ENCODE measurements at regions not wholly inside any gene's neighbourhood (a gene's known extent, or its start where the extent isn't known, plus 50 kb on each side); places are given as distances from the start of the nearest gene placed in this dataset.

- no peak for DNase-seq (ENCODE audit: low read depth in 6 of 9, low spot score in 9 of 9)
- no peak overlapping the region for H3K27ac ChIP-seq (ENCODE audit: low read depth in 1 of 2, low read length in 1 of 2)
- H3K36me3 ChIP-seq (ENCODE audit: control insufficient read depth in 2 of 2, insufficient read depth in 2 of 2, low read length in 1 of 2): no peaks in the 10 kb centered on the region
- WGBS: 93% methylated on average over 24 of the region's 24 CpGs
- no peak overlapping the region for H3K4me3 ChIP-seq (ENCODE audit: low read length in 2 of 2)
- peaks cover 0 to 5% of the 10 kb centered on the region in 2 donors for H3K27me3 ChIP-seq (ENCODE audit: control insufficient read depth in 2 of 2, insufficient read depth in 1 of 2, low read length in 1 of 2)
- peaks cover under 1 to 50% of the 10 kb centered on the region in 2 donors for H3K4me1 ChIP-seq (ENCODE audit: control insufficient read depth in 2 of 2, insufficient read depth in 2 of 2, low read length in 2 of 2)
- H3K9me3 ChIP-seq (ENCODE audit: control insufficient read depth in 2 of 2, insufficient read depth in 1 of 2, low read length in 1 of 2): peaks cover 0 to 3% of the 10 kb centered on the region in 2 donors
These were observed 130.8 kb upstream of the HS6ST1 start for GRCh38 chr2:128449226-128450061.

DNA sequence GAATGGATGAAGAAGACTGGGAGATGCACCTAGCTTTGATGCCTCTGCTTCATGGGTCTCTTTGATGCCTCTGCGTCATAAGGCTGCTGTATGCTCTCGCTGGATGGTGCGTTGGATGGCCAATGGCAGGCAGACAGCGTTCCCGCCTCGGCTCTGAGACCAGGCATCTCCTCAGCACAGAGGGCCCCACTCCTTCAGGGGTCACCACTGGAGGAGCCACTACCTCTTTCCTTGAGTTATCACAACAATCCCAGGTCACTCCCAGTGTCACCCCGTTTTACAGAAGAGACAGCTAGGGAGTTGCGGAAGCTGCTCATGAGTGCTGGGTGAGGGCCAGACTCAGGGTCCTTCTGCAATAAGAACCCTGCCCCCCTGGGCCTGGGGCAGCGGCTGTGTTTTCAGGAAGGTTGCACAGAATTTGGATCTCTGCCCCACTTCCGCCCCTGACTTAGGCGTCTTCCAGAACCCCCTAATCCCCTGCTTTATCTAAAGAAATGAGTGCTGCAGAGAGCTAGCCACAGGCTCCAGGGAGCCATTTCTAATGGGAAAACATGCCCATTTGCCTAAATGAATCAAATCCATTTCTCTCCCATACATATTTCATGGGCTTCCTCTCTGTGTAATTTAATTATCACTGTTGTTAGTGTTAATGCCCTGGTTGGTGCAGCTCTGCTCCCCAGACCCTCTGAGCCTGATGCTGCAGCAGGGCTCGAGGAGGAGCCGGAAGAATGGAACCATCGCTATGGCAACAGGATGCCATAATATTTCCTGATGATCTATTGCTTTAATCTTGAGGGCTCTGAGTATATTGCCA, 131.8 kb upstream of the HS6ST1 start:
- peaks cover 0 to 5% of the 10 kb centered on the region in 2 donors for H3K27me3 ChIP-seq (ENCODE audit: control insufficient read depth in 2 of 2, insufficient read depth in 1 of 2, low read length in 1 of 2)
- WGBS: 96% methylated on average over 14 of the region's 14 CpGs
- no peak for DNase-seq (ENCODE audit: low read depth in 6 of 9, low spot score in 9 of 9)
- peaks cover 0 to 40% of the 10 kb centered on the region in 2 donors for H3K4me1 ChIP-seq (ENCODE audit: control insufficient read depth in 2 of 2, insufficient read depth in 2 of 2, low read length in 2 of 2)
- H3K36me3 ChIP-seq (ENCODE audit: control insufficient read depth in 2 of 2, insufficient read depth in 2 of 2, low read length in 1 of 2): no peaks in the 10 kb centered on the region
- no peak overlapping the region for H3K4me3 ChIP-seq (ENCODE audit: low read length in 2 of 2)
- no peak overlapping the region for H3K27ac ChIP-seq (ENCODE audit: low read depth in 1 of 2, low read length in 1 of 2)
- peaks cover 0 to 8% of the 10 kb centered on the region in 2 donors for H3K9me3 ChIP-seq (ENCODE audit: control insufficient read depth in 2 of 2, insufficient read depth in 1 of 2, low read length in 1 of 2)

DNA sequence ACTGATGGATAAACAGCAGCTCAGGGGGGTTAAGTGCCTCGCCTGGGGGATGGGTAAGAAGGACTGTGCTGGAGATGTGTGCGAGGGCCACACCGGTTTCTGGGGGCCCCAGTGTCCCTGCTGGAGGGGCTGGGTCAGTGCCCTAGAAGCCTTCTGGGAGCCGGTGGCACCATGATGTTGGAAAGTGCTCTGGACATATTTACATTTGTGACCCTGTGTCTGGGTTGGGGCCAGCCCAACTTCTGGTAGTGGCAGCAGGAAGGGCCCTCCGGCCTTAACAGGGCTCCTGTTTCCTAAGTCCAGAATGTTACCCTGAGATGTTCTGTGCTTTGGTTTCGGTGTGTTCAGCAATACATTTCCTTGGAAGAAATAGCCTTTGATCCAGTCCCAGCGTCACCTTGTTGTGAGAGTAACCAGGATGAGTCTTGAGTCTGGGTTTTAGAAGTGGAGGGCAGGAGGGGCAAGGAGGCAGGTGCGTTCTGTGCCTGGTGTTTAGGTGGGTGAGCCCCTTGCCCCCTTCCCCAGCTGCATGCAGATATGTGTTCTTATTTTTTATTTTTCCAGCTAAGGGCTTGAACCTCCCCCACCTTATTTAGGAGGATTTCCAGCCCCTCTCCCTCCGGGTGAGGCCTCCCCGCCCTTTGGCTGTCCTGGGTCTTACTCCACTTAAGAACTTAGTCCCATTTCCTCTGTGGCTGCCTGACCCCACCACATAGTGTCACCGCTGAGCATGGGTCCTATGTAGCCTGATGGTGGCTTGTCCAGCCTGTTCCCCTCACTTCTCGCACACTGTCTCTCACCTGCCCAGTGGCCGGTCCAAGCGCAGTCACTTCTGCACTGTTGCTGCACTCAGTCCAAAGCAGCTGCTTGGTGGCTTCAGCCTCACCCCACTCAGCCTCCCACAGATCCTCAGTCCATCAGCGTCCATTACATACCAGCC, 132.7 kb upstream of the HS6ST1 start:
- Histone ChIP-seq H3K27me3 (ENCODE audit: control insufficient read depth in 2 of 2, insufficient read depth in 1 of 2, low read length in 1 of 2) (peaks cover 0 to 2% of the 10 kb centered on the region in 2 donors), H3K4me3 (ENCODE audit: low read length in 2 of 2) (no peak overlapping the region), H3K9me3 (ENCODE audit: control insufficient read depth in 2 of 2, insufficient read depth in 1 of 2, low read length in 1 of 2) (peaks cover 0 to 8% of the 10 kb centered on the region in 2 donors), H3K27ac (ENCODE audit: low read depth in 1 of 2, low read length in 1 of 2) (no peak overlapping the region), H3K4me1 (ENCODE audit: control insufficient read depth in 2 of 2, insufficient read depth in 2 of 2, low read length in 2 of 2) (peaks cover 0 to 30% of the 10 kb centered on the region in 2 donors), H3K36me3 (ENCODE audit: control insufficient read depth in 2 of 2, insufficient read depth in 2 of 2, low read length in 1 of 2) (no peaks in the 10 kb centered on the region)
- DNase-seq (ENCODE audit: low read depth in 6 of 9, low spot score in 9 of 9): no peak
- 97% methylated on average over 15 of the region's 15 CpGs for WGBS

DNA sequence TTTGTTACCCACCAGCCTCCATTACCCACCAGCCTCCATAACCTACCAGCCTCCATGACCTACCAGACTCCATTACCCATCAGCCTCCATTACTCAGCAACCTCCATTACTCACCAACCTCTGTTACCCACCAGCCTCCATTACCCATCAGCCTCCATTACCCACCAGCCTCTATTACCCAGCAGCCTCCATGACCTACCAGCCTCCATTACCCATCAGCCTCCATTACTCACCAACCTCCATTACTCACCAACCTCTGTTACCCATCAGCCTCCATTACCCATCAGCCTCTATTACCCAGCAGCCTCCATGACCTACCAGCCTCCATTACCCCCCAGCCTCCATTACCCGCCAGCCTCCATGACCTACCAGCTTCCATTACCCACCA, 133.3 kb upstream of the HS6ST1 start:
- Histone ChIP-seq H3K27me3 (ENCODE audit: control insufficient read depth in 2 of 2, insufficient read depth in 1 of 2, low read length in 1 of 2) (no peaks in the 10 kb centered on the region), H3K27ac (ENCODE audit: low read depth in 1 of 2, low read length in 1 of 2) (no peak overlapping the region), H3K4me1 (ENCODE audit: control insufficient read depth in 2 of 2, insufficient read depth in 2 of 2, low read length in 2 of 2) (peaks cover 0 to 24% of the 10 kb centered on the region in 2 donors), H3K36me3 (ENCODE audit: control insufficient read depth in 2 of 2, insufficient read depth in 2 of 2, low read length in 1 of 2) (no peaks in the 10 kb centered on the region), H3K4me3 (ENCODE audit: low read length in 2 of 2) (no peak overlapping the region), H3K9me3 (ENCODE audit: control insufficient read depth in 2 of 2, insufficient read depth in 1 of 2, low read length in 1 of 2) (peaks cover 0 to 8% of the 10 kb centered on the region in 2 donors)
- no peak for DNase-seq (ENCODE audit: low read depth in 6 of 9, low spot score in 9 of 9)
- 98% methylated on average over 1 of the region's 1 CpG for WGBS

- H3K36me3 ChIP-seq (ENCODE audit: control insufficient read depth in 2 of 2, insufficient read depth in 2 of 2, low read length in 1 of 2): no peaks in the 10 kb centered on the region
- no peaks in the 10 kb centered on the region for H3K27me3 ChIP-seq (ENCODE audit: control insufficient read depth in 2 of 2, insufficient read depth in 1 of 2, low read length in 1 of 2)
- peaks cover 0 to 8% of the 10 kb centered on the region in 2 donors for H3K9me3 ChIP-seq (ENCODE audit: control insufficient read depth in 2 of 2, insufficient read depth in 1 of 2, low read length in 1 of 2)
- peaks cover 0 to 19% of the 10 kb centered on the region in 2 donors for H3K4me1 ChIP-seq (ENCODE audit: control insufficient read depth in 2 of 2, insufficient read depth in 2 of 2, low read length in 2 of 2)
- H3K27ac ChIP-seq (ENCODE audit: low read depth in 1 of 2, low read length in 1 of 2): no peak overlapping the region
- H3K4me3 ChIP-seq (ENCODE audit: low read length in 2 of 2): no peak overlapping the region
- 97% methylated on average over 20 of the region's 20 CpGs for WGBS
- DNase-seq (ENCODE audit: low read depth in 6 of 9, low spot score in 9 of 9): no peak
These were observed 134.2 kb upstream of the HS6ST1 start for GRCh38 chr2:128452536-128453530.

- WGBS: 98% methylated on average over 12 of the region's 12 CpGs
- H3K36me3 ChIP-seq (ENCODE audit: control insufficient read depth in 2 of 2, insufficient read depth in 2 of 2, low read length in 1 of 2): no peaks in the 10 kb centered on the region
- no peak overlapping the region for H3K4me3 ChIP-seq (ENCODE audit: low read length in 2 of 2)
- H3K27ac ChIP-seq (ENCODE audit: low read depth in 1 of 2, low read length in 1 of 2): no peak overlapping the region
- no peaks in the 10 kb centered on the region for H3K27me3 ChIP-seq (ENCODE audit: control insufficient read depth in 2 of 2, insufficient read depth in 1 of 2, low read length in 1 of 2)
- H3K9me3 ChIP-seq (ENCODE audit: control insufficient read depth in 2 of 2, insufficient read depth in 1 of 2, low read length in 1 of 2): peaks cover 0 to 8% of the 10 kb centered on the region in 2 donors
- H3K4me1 ChIP-seq (ENCODE audit: control insufficient read depth in 2 of 2, insufficient read depth in 2 of 2, low read length in 2 of 2): peaks cover 0 to 15% of the 10 kb centered on the region in 2 donors
- no peak for DNase-seq (ENCODE audit: low read depth in 6 of 9, low spot score in 9 of 9)
These were observed 136.5 kb upstream of the HS6ST1 start for GRCh38 chr2:128454980-128455720.

GRCh38 chr2:128455721-128456050, 137.0 kb upstream of the HS6ST1 start:
- H3K36me3 ChIP-seq (ENCODE audit: control insufficient read depth in 2 of 2, insufficient read depth in 2 of 2, low read length in 1 of 2): no peaks in the 10 kb centered on the region
- no peak overlapping the region for H3K27ac ChIP-seq (ENCODE audit: low read depth in 1 of 2, low read length in 1 of 2)
- H3K27me3 ChIP-seq (ENCODE audit: control insufficient read depth in 2 of 2, insufficient read depth in 1 of 2, low read length in 1 of 2): no peaks in the 10 kb centered on the region
- peaks cover 0 to 10% of the 10 kb centered on the region in 2 donors for H3K4me1 ChIP-seq (ENCODE audit: control insufficient read depth in 2 of 2, insufficient read depth in 2 of 2, low read length in 2 of 2)
- H3K4me3 ChIP-seq (ENCODE audit: low read length in 2 of 2): no peak overlapping the region
- DNase-seq (ENCODE audit: low read depth in 6 of 9, low spot score in 9 of 9): no peak
- H3K9me3 ChIP-seq (ENCODE audit: control insufficient read depth in 2 of 2, insufficient read depth in 1 of 2, low read length in 1 of 2): peaks cover 0 to 8% of the 10 kb centered on the region in 2 donors
- 97% methylated on average over 1 of the region's 1 CpG for WGBS

Measured in thymus (tissue), 11 donors.